M059J (cell line): ENCODE measurements at regions not wholly inside any gene's neighbourhood (a gene's known extent, or its start where the extent isn't known, plus 50 kb on each side); places are given as distances from the start of the nearest gene placed in this dataset.
"Not testable (repeated sequence)": the region's sequence is repeated elsewhere in the genome, so short reads cannot be mapped to it uniquely, and the experiment has no call there.

ENCODE experiments used
- DNase-seq: peaks from one replicate; pipeline ENCODE4 v3.0.0-alpha.2; 2012; ENCODE audit warnings: low read depth

GRCh38 chr11:49817705-49818430 lies 134.3 kb upstream of the OR4C13 start:
- DNase-seq, result not testable (repeated sequence)

DNA sequence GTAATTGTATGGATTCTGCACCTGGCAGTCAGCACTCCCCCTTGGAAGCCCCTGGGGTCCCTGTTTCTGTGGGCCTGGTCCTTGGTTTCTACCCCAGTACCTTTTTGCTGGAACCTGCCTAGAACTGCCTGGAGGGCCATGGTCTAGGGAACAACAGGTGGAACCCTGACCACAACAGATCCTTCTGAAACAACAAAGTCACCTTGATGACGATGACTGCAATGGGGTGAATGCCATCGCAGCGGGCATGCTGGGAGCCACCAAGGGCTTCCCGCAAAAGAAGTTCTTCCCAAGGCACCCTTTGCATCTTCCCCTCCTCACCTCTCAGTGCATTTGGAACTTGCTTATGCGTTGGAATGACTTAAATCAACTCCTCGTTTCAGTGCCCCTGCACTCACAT lies 129.0 kb upstream of the OR4C13 start:
- not testable (repeated sequence) for DNase-seq

DNA sequence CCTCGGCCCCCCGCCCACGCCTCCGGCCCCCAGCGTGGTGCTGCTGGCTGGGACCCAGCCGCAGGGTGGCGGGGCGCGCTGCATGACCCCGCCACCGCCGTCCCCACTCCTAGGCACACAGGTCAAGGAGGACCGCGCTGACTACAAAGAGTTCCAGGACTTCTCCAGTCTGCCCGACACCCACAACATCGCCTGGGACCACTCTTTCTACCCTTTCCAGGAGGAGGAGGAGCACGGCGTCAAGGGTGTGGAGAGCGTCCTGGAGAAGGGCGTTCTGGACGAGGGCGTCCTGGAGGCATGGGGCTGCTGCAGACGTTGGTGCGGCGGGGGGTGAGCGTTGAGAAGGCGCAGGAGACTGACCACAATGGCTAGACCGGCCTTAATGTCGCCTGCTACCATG lies 101.7 kb upstream of the OR4C13 start:
- not testable (repeated sequence) for DNase-seq

DNA sequence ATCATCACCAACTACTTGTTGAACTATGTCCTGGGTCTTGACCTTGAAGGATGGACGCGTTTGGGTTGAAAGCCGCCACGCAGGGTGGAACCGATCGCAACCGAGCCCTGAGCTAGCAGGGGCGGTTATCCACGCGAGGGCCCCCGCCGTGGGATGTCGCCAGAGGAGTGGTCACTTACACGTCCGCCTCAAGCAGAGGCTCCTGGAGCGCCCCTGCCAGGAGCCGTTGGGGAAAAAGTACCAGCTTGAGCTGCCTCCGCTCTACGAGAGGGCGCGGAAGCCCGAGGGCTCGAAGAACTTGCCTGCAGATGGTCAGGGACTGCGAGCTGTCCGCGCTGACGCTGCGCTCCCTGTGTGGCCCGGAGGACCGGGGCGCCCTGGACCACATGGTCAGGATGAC lies 100.7 kb upstream of the OR4C13 start:
- DNase-seq, result no peak

GRCh38 chr11:49851971-49852389 lies 100.2 kb upstream of the OR4C13 start:
- no peak for DNase-seq

GRCh38 chr11:49888875-49889274 lies 63.3 kb upstream of the OR4C13 start:
- DNase-seq, result not testable (repeated sequence)

DNA sequence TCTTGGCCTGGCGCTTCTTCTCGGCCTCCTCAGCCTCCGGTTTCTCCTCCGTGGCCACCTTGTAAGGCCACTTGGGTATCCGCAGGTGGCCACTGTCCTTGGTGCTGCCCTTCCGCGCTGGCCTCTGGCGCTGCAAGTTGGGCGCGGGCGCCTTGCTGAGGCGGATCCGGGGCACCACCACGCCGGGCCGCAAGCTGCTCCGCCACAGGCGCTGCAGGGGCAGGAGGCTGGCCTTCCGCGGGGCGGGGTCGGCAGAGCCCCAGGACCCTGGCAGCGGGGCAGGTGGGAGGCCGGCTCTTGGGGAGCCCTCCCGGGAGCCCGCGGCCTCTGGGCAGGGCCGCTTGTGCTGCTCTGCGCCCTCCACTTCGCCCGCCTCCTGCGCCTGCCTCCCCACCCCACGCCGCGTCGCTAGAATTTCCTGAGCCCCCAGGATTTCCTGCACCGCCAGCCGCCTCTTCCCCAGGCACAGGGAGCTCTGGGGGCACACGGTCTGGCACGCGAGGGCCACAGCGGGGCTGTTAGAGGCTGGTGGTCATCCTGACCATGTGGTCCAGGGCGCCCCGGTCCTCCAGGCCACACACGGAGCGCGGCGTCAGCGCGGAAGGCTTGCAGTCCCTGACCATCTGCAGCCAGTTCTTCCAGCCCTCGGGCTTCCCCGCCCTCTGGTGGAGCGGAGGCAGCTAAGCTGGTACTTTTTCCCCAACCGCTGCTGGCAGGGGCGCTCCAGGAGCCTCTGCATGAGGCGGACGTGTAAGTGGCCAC lies 60.1 kb upstream of the OR4C13 start:
- DNase-seq, result not testable (repeated sequence)

GRCh38 chr11:49893442-49893841 lies 58.7 kb upstream of the OR4C13 start:
- not testable (repeated sequence) for DNase-seq
